ENCODE measurements at regions not wholly inside any gene's neighbourhood (a gene's known extent, or its start where the extent isn't known, plus 50 kb on each side); places are given as distances from the start of the nearest gene placed in this dataset.

GRCh38 chr7:11935905-11936304, 103.9 kb upstream of the THSD7A start:
- TF ChIP-seq CTCF (IDR thresholded peaks at IDR 0.05) (no peak), POLR2A (IDR thresholded peaks at IDR 0.05) (no peak)
